ENCODE measurements at regions not wholly inside any gene's neighbourhood (a gene's known extent, or its start where the extent isn't known, plus 50 kb on each side); places are given as distances from the start of the nearest gene placed in this dataset.

GRCh38 chr10:106107706-106108105 is 1056.8 kb downstream of the SORCS1 start:
- no peak for FAIRE-seq
- TF ChIP-seq POLR2AphosphoS5 (IDR thresholded peaks at IDR 0.05; ENCODE audit: low read depth, low read length) (no peak), POLR2A (IDR thresholded peaks at IDR 0.05; ENCODE audit: low read depth, low read length) (no peak), TAF1 (IDR thresholded peaks at IDR 0.05; ENCODE audit: borderline replicate concordance, low read depth, low read length) (no peak)
- DNase-seq (ENCODE audit: insufficient read length) = no peak

DNA sequence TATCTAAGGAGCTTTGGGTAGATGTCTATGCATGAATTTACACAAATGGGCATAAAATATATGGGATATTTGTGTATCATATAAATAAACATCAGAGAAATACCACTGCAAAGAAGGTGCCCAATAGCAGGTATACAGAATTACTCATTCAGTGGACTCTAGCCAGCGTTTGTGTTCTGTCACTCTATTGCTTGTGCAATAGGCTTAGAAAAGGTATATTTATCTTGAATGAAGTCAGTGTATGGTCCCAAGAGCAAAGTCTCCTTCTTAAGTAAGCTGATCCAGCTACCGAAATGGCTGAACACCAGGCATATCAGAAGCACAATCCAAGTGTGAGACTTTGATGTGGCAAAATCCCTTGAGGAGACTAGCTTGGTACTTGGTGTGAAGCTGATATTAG is 1058.4 kb downstream of the SORCS1 start:
- TF ChIP-seq POLR2AphosphoS5 (IDR thresholded peaks at IDR 0.05; ENCODE audit: low read depth, low read length) (no peak), POLR2A (IDR thresholded peaks at IDR 0.05; ENCODE audit: low read depth, low read length) (no peak)
- FAIRE-seq = no peak
- no peak for DNase-seq (ENCODE audit: insufficient read length)

DNA sequence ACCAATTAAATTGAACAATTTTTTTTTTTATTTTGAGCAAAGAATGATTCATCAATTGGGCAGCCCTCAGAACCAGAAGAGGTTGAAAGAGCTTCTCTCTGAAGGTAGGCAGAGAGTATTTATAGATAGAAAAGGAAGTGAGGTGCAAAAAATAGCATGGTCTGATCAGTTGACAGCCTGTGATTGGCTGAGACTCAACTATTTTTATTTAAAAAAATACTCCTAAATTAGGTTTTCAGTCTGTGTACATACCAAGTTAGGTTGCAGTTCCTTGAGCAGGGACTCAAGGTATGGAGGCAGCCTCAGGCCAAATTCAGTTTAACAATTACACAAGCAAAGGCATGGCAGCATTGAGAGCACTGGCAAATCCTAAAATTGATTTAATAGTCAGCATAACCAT is 1074.7 kb downstream of the SORCS1 start:
- no peak for TF ChIP-seq TAF1 (IDR thresholded peaks at IDR 0.05; ENCODE audit: borderline replicate concordance, low read depth, low read length)
- TF ChIP-seq POLR2AphosphoS5 (IDR thresholded peaks at IDR 0.05; ENCODE audit: low read depth, low read length) = no peak
- TF ChIP-seq POLR2A (IDR thresholded peaks at IDR 0.05; ENCODE audit: low read depth, low read length) = no peak
- DNase-seq (ENCODE audit: insufficient read length) (no peak), FAIRE-seq (no peak)

DNA sequence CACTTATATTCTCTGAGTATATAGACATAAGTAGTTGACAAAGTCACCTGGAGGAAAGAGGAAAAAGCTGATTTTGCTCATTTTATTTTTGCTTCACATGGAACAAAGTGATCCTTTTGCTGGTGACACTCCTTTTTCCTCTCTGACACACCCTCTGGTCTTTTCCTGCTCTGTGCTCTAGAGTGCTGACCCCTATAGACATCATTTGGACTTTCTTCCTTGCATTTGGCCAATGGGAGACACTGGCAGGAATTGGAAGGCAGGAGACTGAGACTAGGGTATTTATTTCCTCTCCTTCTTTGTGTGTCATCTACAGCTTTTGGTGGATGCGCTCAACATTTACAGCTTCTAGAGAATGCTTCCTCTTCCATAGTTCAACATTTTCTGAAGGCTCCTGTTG is 1078.1 kb downstream of the SORCS1 start:
- FAIRE-seq = no peak
- TF ChIP-seq POLR2A (IDR thresholded peaks at IDR 0.05; ENCODE audit: low read depth, low read length) = no peak
- no peak for TF ChIP-seq POLR2AphosphoS5 (IDR thresholded peaks at IDR 0.05; ENCODE audit: low read depth, low read length)
- no peak for TF ChIP-seq TAF1 (IDR thresholded peaks at IDR 0.05; ENCODE audit: borderline replicate concordance, low read depth, low read length)
- DNase-seq (ENCODE audit: insufficient read length) = no peak

DNA sequence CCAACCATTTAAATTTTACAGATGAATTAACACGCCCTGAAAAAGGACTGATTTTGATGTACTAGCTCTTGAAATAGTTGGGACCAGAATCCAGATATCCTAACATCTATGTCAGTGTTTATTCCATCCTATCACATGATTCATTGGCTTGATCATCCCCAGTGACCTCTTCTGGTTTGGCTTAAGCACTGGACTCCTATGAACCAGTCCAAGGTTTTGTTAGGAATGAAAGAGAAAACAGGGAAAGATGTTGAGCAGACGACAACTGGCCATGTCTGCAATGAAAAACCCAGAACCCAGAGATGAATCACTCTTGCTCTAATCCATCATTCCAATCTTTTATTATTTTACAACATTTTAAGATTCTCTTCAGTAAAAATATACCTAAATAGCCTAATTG is 1080.9 kb downstream of the SORCS1 start:
- DNase-seq (ENCODE audit: insufficient read length) (no peak), FAIRE-seq (no peak)
- TF ChIP-seq TAF1 (IDR thresholded peaks at IDR 0.05; ENCODE audit: borderline replicate concordance, low read depth, low read length) = no peak
- no peak for TF ChIP-seq POLR2A (IDR thresholded peaks at IDR 0.05; ENCODE audit: low read depth, low read length)
- no peak for TF ChIP-seq POLR2AphosphoS5 (IDR thresholded peaks at IDR 0.05; ENCODE audit: low read depth, low read length)

DNA sequence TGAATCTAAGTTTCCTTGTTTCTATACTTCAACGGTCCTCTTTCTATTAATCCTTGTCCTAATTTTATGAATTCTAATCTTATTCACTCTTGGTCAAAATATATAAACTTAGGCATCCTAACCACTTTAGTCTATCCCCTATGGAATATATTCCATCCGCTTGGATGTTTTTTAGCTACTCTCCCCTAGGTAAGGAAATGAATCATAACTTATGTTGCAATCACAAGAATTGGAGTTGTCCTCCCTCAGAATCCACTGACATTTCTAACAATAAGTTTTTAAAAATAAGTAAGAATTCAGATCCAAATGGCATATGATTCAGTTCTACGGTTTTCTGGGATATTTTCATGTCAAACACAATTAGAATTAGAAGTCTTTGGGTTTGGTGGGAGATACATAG is 1081.6 kb downstream of the SORCS1 start:
- no peak for TF ChIP-seq TAF1 (IDR thresholded peaks at IDR 0.05; ENCODE audit: borderline replicate concordance, low read depth, low read length)
- no peak for TF ChIP-seq POLR2AphosphoS5 (IDR thresholded peaks at IDR 0.05; ENCODE audit: low read depth, low read length)
- no peak for TF ChIP-seq POLR2A (IDR thresholded peaks at IDR 0.05; ENCODE audit: low read depth, low read length)
- no peak for FAIRE-seq
- DNase-seq (ENCODE audit: insufficient read length) = no peak

DNA sequence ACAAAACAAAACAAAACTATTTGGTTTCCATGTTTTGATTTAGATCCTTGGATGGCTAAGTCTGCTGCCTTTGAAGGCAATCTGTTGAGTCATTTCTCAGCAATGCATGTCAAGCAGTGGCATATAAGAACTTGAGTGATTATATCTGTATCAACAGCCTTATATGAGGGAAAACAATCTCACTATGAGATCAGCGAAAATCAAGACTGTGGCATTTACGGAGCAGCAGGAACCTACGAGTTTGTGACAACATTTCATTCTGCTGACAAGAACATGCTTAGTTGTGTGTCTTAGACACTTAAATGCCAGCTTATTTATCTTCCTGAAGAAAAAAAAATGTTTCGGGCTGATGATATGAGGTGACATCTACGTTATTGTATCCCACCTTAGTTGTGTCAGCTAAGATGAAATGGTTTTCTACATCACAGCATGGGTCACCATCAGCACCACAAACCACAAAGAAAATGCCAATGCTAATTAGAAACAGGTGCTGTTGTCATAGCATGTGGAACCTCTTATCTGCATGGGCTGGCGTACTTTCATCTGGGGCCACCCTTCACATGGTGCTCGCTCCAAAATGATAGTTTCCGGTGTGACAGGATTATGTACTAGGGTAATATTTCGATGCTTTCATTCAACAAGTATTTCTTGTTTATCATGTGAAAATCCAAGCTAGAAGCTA is 1085.5 kb downstream of the SORCS1 start:
- FAIRE-seq (no peak), DNase-seq (ENCODE audit: insufficient read length) (no peak)
- TF ChIP-seq POLR2A (IDR thresholded peaks at IDR 0.05; ENCODE audit: low read depth, low read length) = no peak
- no peak for TF ChIP-seq TAF1 (IDR thresholded peaks at IDR 0.05; ENCODE audit: borderline replicate concordance, low read depth, low read length)
- TF ChIP-seq POLR2AphosphoS5 (IDR thresholded peaks at IDR 0.05; ENCODE audit: low read depth, low read length) = no peak

DNA sequence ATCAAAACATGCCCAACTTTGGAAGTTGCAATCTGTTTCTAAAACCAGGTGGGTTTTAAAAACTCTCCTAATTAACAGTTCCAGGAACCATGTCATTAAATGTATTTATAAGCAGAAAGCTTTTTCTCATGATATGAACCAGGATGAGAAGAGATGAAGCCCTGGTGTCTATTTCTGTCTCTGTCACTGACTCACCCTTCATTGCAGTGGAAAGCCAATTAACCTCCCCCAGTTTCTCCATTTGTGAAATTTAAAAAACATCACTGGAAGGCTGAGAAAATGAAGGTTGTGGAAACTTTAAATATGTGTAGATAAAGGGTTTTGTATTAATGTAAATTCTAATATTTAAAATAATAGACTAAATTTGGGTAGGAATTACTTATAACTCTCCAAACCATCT is 1088.0 kb downstream of the SORCS1 start:
- TF ChIP-seq TAF1 (IDR thresholded peaks at IDR 0.05; ENCODE audit: borderline replicate concordance, low read depth, low read length) = no peak
- no peak for TF ChIP-seq POLR2A (IDR thresholded peaks at IDR 0.05; ENCODE audit: low read depth, low read length)
- no peak for TF ChIP-seq POLR2AphosphoS5 (IDR thresholded peaks at IDR 0.05; ENCODE audit: low read depth, low read length)
- FAIRE-seq (no peak), DNase-seq (ENCODE audit: insufficient read length) (no peak)

DNA sequence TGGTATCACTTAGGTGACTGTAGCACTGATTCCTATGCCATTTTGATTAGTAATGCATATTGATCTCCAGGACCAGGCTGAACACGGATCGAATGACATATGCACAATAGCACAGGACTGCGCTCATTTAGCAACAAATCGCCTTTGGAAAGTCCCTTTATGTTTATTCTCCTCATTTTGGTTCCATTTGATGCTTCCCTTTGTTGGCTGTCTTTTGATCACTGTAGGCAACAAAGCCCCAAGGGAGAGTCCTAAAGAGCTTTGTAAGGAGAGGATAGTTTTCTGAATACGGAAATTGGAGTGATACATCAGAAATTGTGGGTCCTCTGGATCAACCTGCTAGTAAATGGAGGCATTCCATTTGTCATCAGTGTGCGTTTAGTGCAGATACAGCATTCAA is 1111.4 kb downstream of the SORCS1 start:
- no peak for DNase-seq (ENCODE audit: insufficient read length)
- TF ChIP-seq TAF1 (IDR thresholded peaks at IDR 0.05; ENCODE audit: borderline replicate concordance, low read depth, low read length) (no peak), POLR2AphosphoS5 (IDR thresholded peaks at IDR 0.05; ENCODE audit: low read depth, low read length) (no peak), POLR2A (IDR thresholded peaks at IDR 0.05; ENCODE audit: low read depth, low read length) (no peak)
- FAIRE-seq = no peak

DNA sequence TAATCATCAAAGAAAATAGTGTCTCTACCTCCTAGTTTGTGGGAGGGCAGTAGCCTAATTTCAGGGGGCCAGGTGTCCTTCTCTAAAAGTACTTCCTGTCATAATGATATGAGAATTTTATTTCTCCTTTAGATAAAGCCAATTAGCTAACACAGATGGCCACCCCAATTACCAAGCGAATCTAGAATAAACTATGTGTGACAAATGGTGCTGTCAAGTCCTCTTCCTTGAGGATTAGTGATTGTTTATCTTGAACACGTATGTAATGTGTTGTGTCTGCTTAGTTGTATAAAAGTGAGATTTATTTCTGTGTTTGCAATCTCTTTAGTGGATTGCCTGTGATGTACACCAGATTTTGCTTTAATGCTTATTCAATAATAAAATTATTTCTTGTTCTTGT is 1120.0 kb downstream of the SORCS1 start:
- DNase-seq (ENCODE audit: insufficient read length) (no peak), FAIRE-seq (no peak)
- TF ChIP-seq POLR2A (IDR thresholded peaks at IDR 0.05; ENCODE audit: low read depth, low read length) = no peak
- no peak for TF ChIP-seq TAF1 (IDR thresholded peaks at IDR 0.05; ENCODE audit: borderline replicate concordance, low read depth, low read length)
- no peak for TF ChIP-seq POLR2AphosphoS5 (IDR thresholded peaks at IDR 0.05; ENCODE audit: low read depth, low read length)

- DNase-seq (ENCODE audit: insufficient read length) = no peak
- TF ChIP-seq POLR2AphosphoS5 (IDR thresholded peaks at IDR 0.05; ENCODE audit: low read depth, low read length) = no peak
- TF ChIP-seq TAF1 (IDR thresholded peaks at IDR 0.05; ENCODE audit: borderline replicate concordance, low read depth, low read length) = no peak
- no peak for TF ChIP-seq POLR2A (IDR thresholded peaks at IDR 0.05; ENCODE audit: low read depth, low read length)
- FAIRE-seq = no peak
Measured at GRCh38 chr10:106043863-106044262, 1120.6 kb downstream of the SORCS1 start.

DNA sequence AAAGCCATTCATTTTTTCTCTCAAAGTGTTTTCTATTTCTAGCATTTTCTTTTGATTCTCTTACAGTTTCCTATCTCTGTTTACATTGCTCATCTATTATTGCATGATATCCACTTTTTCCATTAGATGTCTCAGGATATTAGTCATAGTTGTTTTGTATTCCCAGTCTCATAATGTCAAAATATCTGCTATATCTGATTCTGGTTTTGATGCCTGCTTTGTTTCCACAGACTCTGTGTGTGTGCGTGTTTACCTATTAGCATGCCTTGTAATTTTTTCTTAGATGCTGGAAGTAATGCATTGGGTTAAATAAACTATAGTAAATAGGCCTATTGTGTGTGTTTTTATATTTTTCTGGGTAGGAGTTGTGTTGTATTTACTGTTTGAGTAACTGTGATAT is 1126.3 kb downstream of the SORCS1 start:
- FAIRE-seq (no peak), DNase-seq (ENCODE audit: insufficient read length) (no peak)
- TF ChIP-seq TAF1 (IDR thresholded peaks at IDR 0.05; ENCODE audit: borderline replicate concordance, low read depth, low read length) = no peak
- no peak for TF ChIP-seq POLR2A (IDR thresholded peaks at IDR 0.05; ENCODE audit: low read depth, low read length)
- no peak for TF ChIP-seq POLR2AphosphoS5 (IDR thresholded peaks at IDR 0.05; ENCODE audit: low read depth, low read length)

All from GM12892 (cell line).